ENCODE measurements at regions not wholly inside any gene's neighbourhood (a gene's known extent, or its start where the extent isn't known, plus 50 kb on each side); places are given as distances from the start of the nearest gene placed in this dataset.

DNA sequence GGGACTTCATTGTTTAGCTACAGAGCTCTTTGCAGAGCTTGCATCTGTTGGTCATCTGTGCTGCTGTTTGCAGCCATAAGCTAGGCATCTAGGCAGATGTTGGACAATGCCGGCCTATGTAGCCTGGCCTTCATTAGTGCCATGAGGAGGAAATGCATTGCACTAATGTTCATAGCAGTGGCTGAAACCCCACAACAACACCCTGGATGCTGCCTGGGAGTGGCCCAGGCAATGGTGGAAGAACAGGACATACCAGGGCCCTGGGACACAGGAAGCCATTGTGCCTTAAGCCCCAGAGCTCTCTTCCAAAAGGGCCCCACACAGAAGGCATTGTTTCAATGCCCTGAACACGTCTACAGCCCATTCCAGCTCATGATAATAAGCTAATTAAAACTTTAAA is 131.5 kb upstream of the LYZL1 start:
- H3K36me3 ChIP-seq: no peaks in the 10 kb centered on the region
- H3K27ac ChIP-seq: no peak overlapping the region
- peaks cover 0 to 4% (median 0%) of the 10 kb centered on the region in 3 donors for H3K4me1 ChIP-seq
- peaks cover 0 to 7% (median 0%) of the 10 kb centered on the region in 4 donors for H3K27me3 ChIP-seq
- 17 to 50% methylated on average over 1 of the region's 2 CpGs for WGBS, 2 donors
- intact Hi-C loops (cut with DNase I): no loop called here
- no peak for TF ChIP-seq POLR2A (IDR thresholded peaks at IDR 0.05)
- TF ChIP-seq, protein P1, sequence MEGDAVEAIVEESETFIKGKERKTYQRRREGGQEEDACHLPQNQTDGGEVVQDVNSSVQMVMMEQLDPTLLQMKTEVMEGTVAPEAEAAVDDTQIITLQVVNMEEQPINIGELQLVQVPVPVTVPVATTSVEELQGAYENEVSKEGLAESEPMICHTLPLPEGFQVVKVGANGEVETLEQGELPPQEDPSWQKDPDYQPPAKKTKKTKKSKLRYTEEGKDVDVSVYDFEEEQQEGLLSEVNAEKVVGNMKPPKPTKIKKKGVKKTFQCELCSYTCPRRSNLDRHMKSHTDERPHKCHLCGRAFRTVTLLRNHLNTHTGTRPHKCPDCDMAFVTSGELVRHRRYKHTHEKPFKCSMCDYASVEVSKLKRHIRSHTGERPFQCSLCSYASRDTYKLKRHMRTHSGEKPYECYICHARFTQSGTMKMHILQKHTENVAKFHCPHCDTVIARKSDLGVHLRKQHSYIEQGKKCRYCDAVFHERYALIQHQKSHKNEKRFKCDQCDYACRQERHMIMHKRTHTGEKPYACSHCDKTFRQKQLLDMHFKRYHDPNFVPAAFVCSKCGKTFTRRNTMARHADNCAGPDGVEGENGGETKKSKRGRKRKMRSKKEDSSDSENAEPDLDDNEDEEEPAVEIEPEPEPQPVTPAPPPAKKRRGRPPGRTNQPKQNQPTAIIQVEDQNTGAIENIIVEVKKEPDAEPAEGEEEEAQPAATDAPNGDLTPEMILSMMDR (IDR thresholded peaks at IDR 0.05): no peak
- H3K4me3 ChIP-seq: no peak overlapping the region
- no peak for DNase-seq
- H3K9me3 ChIP-seq: no peaks in the 10 kb centered on the region

DNA sequence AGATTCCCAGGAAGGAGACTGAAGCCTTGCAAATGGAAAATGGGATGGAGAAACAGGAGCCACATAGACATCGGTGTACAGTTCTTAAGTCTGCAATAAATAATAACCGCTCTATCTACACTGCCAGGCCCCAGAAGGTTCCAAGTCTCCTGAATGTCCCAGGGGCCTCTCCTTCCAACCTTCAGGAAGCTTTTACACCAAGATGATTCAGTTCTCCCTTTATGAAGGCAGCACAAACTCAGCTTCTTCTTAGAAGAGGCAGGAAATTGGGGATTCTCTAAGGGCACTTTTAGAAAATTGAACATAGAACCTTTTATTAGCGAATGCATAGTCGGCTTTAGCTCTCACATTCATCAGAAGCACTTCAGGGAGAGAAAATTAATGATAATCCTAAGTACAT is 130.8 kb upstream of the LYZL1 start:
- intact Hi-C loops (cut with DNase I): no loop called here

DNA sequence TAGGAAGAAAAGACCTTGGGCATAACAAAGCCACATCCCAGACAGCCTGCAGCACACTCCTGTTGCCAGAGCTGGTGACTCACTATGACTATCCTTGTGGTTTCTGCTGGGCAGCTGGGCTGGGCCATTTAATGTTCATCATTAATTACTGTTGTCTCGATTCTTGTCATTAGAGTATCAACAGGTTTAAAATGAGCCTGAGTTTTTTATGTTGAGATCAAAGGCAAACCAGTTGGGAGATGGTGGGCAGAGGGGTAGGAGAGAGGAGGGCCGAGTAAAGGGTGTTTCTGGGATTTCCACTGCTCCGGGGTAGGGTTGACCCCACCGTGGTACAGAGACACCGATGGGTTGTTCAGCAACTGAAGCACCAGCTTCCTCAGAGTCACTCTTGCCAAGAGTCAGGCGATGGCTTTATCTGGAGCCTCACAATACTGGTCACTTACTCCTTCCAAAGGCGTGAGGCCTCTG is 128.7 kb upstream of the LYZL1 start:
- no peak overlapping the region for H3K27ac ChIP-seq
- no peaks in the 10 kb centered on the region for H3K9me3 ChIP-seq
- intact Hi-C loops (cut with DNase I): no loop called here
- WGBS, 2 donors: 38 to 65% methylated on average over 4 to 5 of the region's 7 CpGs
- H3K4me3 ChIP-seq: no peak overlapping the region
- no peak for DNase-seq
- H3K4me1 ChIP-seq: peaks cover 0 to 4% (median 0%) of the 10 kb centered on the region in 3 donors
- H3K27me3 ChIP-seq: peaks cover 0 to 7% (median 0%) of the 10 kb centered on the region in 4 donors
- no peaks in the 10 kb centered on the region for H3K36me3 ChIP-seq
- TF ChIP-seq, protein P1 (IDR thresholded peaks at IDR 0.05): no peak
- no peak for TF ChIP-seq POLR2A (IDR thresholded peaks at IDR 0.05)

More for the DNA sequence above, 130.8 kb upstream of the LYZL1 start:
- no peaks in the 10 kb centered on the region for H3K36me3 ChIP-seq
- H3K27ac ChIP-seq: no peak overlapping the region
- H3K4me3 ChIP-seq: no peak overlapping the region
- TF ChIP-seq POLR2A (IDR thresholded peaks at IDR 0.05): no peak
- TF ChIP-seq, protein P1 (IDR thresholded peaks at IDR 0.05): no peak
- H3K4me1 ChIP-seq: peaks cover 0 to 4% (median 0%) of the 10 kb centered on the region in 3 donors
- no peak for DNase-seq
- peaks cover 0 to 7% (median 0%) of the 10 kb centered on the region in 4 donors for H3K27me3 ChIP-seq
- H3K9me3 ChIP-seq: no peaks in the 10 kb centered on the region
- 71 to 96% methylated on average over 4 of the region's 4 CpGs for WGBS, 2 donors

DNA sequence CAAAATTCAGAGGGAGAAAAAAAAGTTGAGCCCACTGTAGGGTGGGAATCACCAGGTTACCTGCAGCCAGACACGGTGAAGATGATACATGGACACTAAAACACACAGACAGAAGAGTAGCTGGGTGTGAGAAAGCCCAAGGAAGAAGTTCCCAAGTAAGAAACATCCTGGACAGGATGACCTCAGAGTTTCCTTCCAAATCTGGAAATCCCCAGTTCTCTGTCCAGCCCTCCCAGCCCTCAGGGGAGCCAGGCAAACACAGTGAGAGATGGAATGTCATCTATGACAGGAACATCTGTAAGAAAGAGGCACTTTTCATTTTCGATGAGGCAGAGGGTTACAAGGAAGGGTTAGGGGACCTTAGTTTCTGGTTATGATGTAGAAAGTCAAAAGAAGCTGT is 125.1 kb upstream of the LYZL1 start:
- no peak for TF ChIP-seq POLR2A (IDR thresholded peaks at IDR 0.05)
- TF ChIP-seq, protein P1 (IDR thresholded peaks at IDR 0.05): no peak
- H3K36me3 ChIP-seq: no peaks in the 10 kb centered on the region
- H3K27me3 ChIP-seq: peaks cover 0 to 7% (median 0%) of the 10 kb centered on the region in 4 donors
- no peak overlapping the region for H3K4me3 ChIP-seq
- no peak overlapping the region for H3K27ac ChIP-seq
- intact Hi-C loops (cut with DNase I): no loop called here
- no peak for DNase-seq
- H3K4me1 ChIP-seq: no peaks in the 10 kb centered on the region
- 31 to 38% methylated on average over 2 of the region's 2 CpGs for WGBS, 2 donors
- H3K9me3 ChIP-seq: no peaks in the 10 kb centered on the region

DNA sequence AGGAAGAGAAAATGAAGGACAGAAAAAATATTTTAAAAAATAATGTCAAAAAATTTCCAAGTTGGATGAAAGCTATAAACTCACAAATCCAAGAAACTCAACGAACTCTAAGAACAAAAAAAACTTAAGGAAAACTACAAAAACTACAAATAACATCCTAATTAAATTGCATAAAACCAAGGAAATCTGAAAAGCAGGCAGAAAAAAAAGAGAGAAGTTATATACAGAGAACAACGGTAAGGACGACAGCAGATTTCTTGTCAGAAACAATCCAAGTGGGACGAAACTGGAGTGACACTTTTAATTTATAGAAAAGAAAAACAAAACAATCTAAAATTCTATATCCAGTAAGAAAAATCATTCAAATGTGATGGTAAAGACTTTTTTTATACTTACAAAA is 122.2 kb upstream of the LYZL1 start:
- intact Hi-C loops (cut with DNase I): no loop called here
- no peak for TF ChIP-seq POLR2A (IDR thresholded peaks at IDR 0.05)
- TF ChIP-seq, protein P1 (IDR thresholded peaks at IDR 0.05): no peak
- Histone ChIP-seq H3K4me1 (no peaks in the 10 kb centered on the region), H3K27me3 (peaks cover 0 to 7% (median 0%) of the 10 kb centered on the region in 4 donors), H3K9me3 (peaks cover 0 to 12% (median 0%) of the 10 kb centered on the region in 3 donors), H3K4me3 (no peak overlapping the region), H3K27ac (no peak overlapping the region), H3K36me3 (no peaks in the 10 kb centered on the region)
- no peak for DNase-seq
- 73 to 74% methylated on average over 4 of the region's 4 CpGs for WGBS, 2 donors

Data from esophagus squamous epithelium (tissue), 5 donors.